ENCODE measurements at regions not wholly inside any gene's neighbourhood (a gene's known extent, or its start where the extent isn't known, plus 50 kb on each side); places are given as distances from the start of the nearest gene placed in this dataset.

DNA sequence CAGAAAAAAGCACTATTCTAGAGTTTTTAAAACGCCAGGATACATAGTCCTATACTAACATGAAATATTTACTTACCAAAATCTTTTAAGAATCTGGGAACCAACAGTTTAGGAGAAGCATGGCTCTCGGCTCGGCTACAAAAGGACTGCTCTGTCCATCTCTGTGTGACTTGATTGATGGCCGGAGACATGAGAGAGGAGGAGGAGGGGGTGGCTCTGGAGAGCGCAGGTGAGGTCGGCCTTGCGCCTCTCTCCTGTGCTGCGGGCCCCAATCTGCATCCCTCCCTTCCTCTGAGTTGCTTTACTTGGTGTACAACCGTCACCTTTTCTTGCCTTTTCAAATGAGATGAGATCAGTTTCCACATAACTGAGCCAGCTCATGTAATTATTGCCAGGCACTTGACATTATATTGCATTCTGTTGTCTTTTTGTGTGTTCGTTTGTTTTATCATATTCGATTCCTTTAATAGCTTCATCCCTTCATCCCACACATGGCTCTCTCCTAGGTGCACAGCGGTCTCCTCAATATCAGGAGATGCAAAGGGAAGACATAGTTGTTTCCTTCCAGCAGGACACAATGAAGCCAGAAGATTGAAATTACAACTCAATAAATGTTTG lies 87.8 kb upstream of the KLF6 start:
- TF ChIP-seq, protein P1, sequence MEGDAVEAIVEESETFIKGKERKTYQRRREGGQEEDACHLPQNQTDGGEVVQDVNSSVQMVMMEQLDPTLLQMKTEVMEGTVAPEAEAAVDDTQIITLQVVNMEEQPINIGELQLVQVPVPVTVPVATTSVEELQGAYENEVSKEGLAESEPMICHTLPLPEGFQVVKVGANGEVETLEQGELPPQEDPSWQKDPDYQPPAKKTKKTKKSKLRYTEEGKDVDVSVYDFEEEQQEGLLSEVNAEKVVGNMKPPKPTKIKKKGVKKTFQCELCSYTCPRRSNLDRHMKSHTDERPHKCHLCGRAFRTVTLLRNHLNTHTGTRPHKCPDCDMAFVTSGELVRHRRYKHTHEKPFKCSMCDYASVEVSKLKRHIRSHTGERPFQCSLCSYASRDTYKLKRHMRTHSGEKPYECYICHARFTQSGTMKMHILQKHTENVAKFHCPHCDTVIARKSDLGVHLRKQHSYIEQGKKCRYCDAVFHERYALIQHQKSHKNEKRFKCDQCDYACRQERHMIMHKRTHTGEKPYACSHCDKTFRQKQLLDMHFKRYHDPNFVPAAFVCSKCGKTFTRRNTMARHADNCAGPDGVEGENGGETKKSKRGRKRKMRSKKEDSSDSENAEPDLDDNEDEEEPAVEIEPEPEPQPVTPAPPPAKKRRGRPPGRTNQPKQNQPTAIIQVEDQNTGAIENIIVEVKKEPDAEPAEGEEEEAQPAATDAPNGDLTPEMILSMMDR (IDR thresholded peaks at IDR 0.05) = no peak
- TF ChIP-seq POLR2A (IDR thresholded peaks at IDR 0.05) = no peak

Data from testis (tissue), 2 donors.